ENCODE measurements at regions not wholly inside any gene's neighbourhood (a gene's known extent, or its start where the extent isn't known, plus 50 kb on each side); places are given as distances from the start of the nearest gene placed in this dataset.

- TF ChIP-seq EZH2 (IDR thresholded peaks at IDR 0.05; ENCODE audit: borderline replicate concordance, insufficient read depth, low read depth, low read length, poor library complexity, severe bottlenecking) (no peak), CTCF (IDR thresholded peaks at IDR 0.05) (no peak)
Observed at GRCh38 chr1:14426854-14427253, 171.6 kb upstream of the KAZN start.

All from B cell (primary cell).